NOMO-1 treated with dmso at 0.1 percent for 144 hours (cell line): ENCODE measurements at regions not wholly inside any gene's neighbourhood (a gene's known extent, or its start where the extent isn't known, plus 50 kb on each side); places are given as distances from the start of the nearest gene placed in this dataset.

ENCODE experiments used
- DNase-seq: peaks from one replicate; lab custom pipeline; 2025; ENCODE audit not compliant: unreplicated experiment; lab: John Stamatoyannopoulos, UW

- no peak for DNase-seq
These were observed 1324.4 kb downstream of the GRIK2 start for GRCh38 chr6:102717737-102718456.

DNA sequence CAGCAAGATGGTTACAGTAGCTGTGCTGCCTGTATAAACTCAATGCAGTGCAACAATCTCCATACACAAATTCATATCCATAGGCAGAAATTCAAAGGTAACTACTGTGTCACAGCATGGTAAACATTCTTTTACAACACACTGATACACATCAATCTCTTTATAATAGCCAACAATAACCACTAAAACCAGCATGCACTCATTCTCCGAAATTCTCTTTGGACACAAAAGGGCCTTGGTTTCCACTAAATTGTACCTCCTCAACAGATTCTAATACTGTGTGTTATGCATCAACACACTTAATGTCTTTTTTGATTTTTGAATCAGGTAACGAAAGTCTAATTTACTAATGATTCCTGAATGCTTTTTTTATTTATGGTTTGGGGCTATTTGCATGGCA is 1323.7 kb downstream of the GRIK2 start:
- DNase-seq, result no peak

DNA sequence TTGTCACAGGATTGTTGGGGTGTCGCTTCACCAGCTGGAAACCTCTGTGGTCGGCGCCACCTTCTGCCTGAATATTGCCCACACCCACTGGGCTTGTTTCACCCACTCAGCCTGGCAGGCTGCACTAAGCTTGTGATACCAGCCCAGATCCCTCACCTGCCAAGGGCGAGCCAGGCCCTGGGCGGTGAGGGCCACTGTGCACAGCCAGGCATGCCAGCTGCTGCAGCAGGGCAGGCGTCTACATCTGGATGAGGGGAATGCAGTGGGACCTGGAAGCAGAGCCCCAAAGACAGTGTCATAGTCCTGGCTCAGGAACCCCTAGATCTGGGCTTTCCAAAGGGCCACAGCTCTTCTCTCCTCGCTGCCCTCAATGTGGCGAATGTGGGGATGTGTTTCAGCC is 1307.5 kb downstream of the GRIK2 start:
- no peak for DNase-seq

GRCh38 chr6:102686461-102686860 is 1293.0 kb downstream of the GRIK2 start:
- DNase-seq, result no peak

- no peak for DNase-seq
These were observed 1286.9 kb downstream of the GRIK2 start for GRCh38 chr6:102680413-102680812.

- no peak for DNase-seq
These were observed 1286.4 kb downstream of the GRIK2 start for GRCh38 chr6:102679865-102680264.

DNA sequence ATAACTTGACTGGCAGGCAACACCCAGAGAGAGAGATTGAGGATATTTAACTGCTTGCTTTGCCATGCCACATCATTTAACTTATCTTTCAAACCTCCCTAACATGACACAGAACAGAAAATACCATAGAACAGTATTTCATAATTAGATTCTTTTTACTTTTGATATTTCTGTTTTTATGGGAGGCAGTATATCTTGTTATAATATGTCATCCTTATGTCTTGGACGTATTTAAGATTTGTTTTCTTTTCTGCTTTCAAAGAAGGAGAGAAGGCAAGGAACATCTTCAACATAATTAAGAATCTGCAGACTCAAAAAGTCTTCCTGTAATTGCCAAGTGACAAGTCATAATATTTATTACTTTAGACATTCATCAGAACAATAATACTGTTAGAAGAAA is 1283.7 kb downstream of the GRIK2 start:
- no peak for DNase-seq

DNA sequence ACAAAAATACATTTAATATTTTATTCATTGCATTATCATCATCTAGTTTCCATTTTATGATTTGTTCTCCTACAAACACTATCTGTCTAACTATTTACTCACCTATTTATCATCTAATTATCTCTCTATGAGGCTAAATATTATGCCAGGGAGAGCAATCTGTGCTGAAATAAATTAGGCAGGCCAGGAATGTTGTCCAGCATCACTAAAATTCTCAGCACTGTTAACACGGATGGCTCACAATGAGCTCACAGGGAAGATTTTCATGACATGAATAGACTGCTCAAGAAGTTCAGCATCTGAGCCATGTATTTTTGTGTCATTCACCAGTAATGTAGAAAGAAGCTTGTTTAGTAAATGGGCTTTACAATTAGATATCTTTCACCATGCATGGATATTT is 1277.2 kb downstream of the GRIK2 start:
- DNase-seq, result no peak

DNA sequence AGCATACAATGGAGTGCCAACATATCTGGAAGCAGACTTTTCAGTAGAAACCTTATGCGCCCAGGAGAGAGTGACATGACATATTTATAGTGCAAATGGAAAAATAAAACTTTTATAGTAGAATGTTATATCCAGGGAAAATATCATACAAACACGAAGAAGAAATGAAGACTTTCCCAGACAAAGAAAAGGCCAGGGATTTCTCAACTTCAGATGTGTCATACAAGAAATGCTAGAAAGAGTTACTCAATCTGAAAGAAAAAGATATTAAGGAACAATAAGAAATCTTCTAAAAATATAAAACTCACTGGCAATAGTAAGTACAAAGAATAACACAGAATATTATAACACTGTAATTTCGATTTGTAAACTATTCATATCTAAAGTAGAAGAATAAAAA is 1269.3 kb downstream of the GRIK2 start:
- no peak for DNase-seq

- no peak for DNase-seq
These were observed 1266.8 kb downstream of the GRIK2 start for GRCh38 chr6:102660303-102660702.

- no peak for DNase-seq
These were observed 1262.3 kb downstream of the GRIK2 start for GRCh38 chr6:102655823-102656222.

- DNase-seq, result no peak
These were observed 1247.9 kb downstream of the GRIK2 start for GRCh38 chr6:102641426-102641825.

GRCh38 chr6:102631921-102632320 is 1238.4 kb downstream of the GRIK2 start:
- no peak for DNase-seq

GRCh38 chr6:102623201-102623600 is 1229.7 kb downstream of the GRIK2 start:
- no peak for DNase-seq

GRCh38 chr6:102619585-102619984 is 1226.1 kb downstream of the GRIK2 start:
- DNase-seq, result no peak

- DNase-seq, result no peak
These were observed 1189.1 kb downstream of the GRIK2 start for GRCh38 chr6:102582569-102582968.

DNA sequence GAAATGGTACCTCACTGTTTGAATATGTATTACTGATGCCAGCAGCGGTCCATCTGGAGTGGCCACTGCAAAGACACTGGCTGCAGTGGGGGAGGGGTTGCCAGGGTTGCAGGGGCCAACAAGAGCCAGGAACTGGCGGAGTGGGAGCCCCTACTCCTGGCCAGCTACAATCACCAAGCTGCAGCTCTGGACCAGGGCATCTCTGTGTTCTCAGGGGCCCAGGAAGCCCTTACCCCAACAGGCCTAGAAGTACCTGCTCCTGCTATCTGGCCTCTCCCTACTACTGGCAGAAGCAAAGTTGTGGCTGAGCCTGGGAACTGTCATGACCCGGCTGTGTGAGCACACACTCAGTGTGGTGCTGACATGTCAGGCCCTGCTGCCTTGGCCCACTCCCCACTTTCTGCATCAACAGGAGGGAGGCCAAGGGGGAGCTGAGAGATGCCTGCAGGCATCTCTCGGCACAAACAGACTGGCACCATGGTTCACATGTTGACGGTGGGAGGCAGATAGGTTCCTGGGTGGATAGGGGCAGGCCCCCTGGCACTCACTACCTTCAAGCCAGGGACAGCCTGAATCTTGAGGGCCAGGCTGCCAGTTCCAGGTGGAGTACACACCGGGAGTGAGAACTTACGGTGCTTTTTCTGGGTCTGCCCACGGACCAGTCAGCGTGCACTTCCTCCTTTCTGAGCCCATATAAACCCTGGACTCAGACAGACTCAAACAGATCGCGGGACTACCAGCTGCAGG is 1188.0 kb downstream of the GRIK2 start:
- DNase-seq, result no peak

GRCh38 chr6:102571236-102571908 is 1177.9 kb downstream of the GRIK2 start:
- no peak for DNase-seq

DNA sequence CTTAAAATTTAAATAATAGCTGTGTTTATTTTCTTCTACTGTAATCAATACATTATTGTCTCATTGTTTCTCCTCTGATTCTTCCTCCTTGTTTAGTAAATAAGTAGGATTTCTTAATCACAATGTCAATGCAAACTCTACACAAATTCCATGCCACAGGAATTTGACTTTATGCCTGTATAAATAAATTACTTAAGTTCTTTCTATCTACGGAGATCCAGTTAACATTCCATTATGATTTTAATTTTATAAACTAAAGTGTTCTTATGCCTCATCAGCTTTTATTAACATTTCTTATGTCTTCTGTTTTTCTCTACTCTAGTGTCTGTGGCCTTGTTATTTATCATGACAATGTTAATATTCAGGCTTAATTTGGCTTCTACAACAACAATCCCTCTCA is 1169.2 kb downstream of the GRIK2 start:
- no peak for DNase-seq

- DNase-seq, result no peak
These were observed 1159.7 kb downstream of the GRIK2 start for GRCh38 chr6:102553214-102553613.

DNA sequence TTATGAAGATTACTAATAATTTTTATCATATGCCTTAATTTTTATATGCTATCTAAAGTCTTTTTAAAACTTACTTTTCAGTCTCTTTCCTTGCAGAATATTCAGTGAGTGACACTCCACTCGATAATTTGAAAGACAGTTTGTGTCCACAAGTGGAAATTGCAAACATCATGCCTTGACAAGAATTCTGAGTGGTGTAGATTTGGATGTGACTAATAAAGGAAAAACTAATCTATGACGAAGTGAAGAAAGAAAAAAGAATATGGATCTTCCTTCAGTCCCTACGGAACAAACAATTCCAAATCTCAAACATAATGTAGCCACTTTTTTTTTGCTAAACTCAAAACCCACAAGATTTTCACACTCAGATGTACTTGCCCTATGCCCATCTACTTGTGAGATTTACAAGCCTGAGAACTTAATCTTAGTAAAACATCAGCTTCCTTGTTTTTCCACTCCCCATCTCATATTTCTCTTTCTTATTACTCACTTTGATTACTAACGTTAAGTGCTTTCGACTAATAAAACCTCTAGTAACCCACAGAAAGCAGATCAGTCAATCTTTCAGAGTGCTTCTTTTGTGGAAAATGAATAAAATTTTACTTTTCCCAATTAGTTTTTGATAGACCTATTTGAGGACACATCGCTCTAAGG is 1155.8 kb downstream of the GRIK2 start:
- no peak for DNase-seq

DNA sequence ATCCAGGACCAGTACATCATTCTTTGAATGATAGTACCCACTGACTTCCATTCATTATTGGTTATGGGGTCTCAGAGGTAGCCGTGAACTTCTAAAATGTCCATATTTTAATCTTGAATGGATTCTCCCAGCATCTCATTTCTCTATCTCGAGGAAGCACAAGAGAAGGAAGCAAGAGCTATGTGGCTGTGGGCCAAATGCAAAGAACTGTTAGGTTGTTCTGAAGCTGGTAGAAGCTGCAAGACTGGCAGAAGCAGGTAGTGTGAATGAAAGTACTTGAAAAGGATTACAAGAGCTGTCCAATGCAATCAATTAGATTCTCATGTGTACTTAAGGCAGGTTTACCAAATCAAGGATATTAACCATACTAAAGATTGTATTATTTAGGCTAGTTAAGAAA is 1131.8 kb downstream of the GRIK2 start:
- DNase-seq, result no peak
